Stimulated activated naive CD4-positive, alpha-beta T cell (primary cell): ENCODE measurements at regions not wholly inside any gene's neighbourhood (a gene's known extent, or its start where the extent isn't known, plus 50 kb on each side); places are given as distances from the start of the nearest gene placed in this dataset.

Experiments used
- DNase-seq, 6 experiments: peaks; one replicate each; lab custom pipeline; 2025; lab: John Stamatoyannopoulos, UW

DNA sequence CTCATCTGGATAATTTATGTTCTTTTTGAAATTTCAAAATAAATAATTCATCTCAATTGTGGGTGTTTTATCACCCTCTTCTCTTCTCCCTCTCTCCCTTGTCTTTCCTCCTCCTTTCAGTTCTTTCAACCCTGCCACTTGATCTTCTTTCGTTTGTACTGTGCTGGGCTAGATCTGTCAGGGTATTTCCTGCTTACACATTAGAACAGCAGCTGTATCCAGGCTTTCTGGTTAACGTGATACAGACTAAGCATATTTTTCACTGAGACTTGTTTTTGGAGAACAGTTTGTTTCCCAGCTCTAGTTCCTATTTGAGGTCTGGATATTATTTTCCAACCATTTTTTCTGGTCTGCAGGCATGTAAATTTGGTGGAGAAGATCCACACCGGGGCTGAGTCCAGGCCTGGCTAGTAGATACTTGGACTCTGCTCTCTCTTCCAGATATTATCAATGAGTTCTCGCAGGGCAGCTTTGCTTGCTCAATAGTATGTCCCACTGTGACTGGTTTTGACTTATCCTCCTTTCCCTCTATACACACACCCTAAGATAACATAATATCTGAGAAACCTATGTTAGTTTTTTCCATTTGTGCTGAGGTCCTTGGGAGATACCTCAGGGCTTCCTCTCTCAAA, 1310.7 kb upstream of the TENM3 start:
- no peak for DNase-seq

DNA sequence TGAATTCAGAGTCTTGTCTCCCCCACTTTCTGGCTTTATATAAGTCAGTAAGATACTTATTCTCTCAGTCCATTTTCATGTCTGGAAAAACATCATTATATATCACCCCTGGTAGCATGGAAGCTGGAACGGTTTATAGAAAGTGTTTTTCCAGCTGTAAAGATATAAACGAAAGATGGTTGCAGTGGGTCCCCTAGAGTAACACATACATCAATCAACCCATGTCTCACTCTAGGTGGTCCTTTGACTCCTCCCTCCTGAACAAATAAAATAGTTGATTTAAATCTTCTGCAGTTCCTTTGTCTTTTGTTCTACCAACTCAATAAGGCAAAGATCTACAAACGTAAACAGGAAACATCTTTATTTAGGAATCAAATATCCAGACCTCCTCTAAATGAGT, 1306.1 kb upstream of the TENM3 start:
- DNase-seq, result no peak

DNA sequence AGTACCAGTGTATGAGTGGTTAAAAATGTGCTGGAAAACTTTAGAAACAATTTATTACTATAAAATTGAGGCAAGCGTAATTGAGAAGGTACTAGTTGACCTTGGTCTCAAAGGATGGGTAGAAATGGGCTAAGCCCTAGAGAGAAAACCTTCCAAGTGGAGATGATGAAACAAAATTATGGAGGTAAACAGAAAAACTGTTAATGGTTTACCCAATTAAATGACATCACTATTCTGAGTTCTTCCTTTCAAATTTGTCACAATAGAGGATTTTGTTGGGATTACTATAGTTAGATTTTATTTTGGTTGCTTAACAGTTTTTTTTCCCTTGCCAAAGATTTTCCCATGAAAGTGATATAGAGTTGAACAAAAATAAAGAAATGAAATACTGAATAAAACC, 1302.5 kb upstream of the TENM3 start:
- DNase-seq, result no peak

DNA sequence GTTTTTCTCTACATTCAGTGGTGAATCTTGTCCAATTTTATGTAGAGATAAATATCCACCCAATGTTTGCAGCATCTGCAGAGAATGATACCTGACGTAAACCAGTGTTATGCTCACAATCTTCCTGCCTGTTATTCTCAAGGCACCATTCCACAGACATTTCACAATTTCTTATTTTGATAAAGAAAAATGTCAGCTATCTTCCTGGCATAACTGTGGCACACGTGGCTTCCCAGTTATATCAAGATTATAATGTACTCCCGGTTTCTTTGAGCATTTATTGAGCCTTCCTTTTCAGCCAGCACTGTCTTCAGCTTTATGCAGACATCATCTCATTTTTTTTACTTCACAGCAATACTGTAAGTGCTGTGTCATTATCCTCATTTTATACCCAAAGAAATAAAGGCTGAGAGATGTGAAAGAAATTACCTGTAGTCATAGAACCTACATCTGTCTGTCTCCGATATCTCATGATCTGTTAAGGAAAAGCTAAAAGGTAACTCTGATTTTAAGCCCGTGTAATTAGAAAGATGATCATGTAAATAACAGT, 1300.8 kb upstream of the TENM3 start:
- DNase-seq, result no peak

DNA sequence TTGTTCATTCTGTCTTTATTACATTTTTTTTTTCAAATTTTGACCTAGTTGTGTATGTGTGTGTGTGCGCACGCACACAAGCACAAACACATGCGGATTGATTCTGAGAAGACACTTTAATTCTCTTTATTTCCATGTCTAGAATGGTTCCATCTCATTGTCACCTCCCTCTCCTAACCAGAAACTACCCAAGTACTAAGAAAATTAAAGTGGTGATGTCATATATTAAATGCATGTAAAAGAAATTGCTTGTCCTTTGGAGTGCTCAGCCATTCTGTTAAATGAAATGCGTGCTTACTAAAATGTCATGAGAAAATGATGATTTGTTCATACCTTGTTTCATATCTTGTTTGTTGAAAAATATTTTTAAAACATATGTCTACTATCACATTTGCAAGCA, 1297.0 kb upstream of the TENM3 start:
- DNase-seq, result no peak

DNA sequence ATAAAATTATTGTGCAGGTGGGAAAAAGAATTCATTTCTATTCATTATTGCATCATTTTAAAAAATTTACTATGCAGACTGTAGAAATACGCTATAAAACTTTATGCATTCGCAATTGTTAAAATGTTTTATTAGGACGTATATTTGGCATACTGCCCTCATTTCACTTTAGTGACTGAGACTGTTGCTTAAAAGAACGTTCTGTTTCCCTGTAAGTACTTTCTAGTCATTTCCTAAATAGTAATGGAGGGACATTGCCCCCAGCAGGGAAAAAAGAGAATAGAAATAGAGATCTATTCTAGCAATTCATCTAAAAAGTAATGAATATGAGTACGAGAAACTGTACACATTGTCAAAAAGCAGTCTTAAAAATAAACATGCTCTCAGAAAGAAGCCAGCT, 1295.8 kb upstream of the TENM3 start:
- DNase-seq, result no peak

DNA sequence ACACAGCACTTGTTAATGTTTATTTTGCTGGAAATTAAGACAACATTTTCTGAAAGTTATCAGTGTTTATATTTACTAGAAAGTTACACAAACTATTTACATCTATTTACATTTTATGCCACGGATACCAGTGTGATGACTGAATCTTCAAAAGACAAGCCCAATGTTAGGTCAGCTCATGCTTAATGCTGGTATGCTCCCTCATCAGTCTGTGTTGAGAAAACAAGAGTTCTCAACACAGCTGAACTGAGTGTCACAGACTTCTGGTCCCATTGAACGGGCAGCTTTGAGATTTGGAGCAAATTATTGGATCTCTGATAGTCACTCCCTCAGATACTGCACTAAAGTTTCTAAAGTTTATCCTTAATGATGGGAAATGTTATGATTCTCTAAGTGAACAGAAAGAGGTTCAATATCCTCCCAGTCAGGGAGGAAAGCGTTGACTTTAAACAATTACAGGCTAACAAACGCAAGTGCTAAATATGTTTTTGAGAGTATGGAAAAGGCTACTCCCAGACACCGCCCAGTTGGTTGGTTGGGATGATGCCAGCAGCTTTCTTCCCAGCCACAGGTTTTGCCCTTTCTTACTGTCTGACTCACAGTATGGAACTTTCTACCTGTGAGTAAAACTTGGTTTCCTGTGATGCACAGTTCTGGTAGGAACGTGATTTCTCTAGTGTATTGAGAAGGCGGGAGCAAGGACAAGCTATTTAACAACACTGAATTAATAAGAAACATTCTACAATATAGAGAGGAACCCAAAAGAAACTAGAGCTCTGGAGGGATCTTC, 1293.6 kb upstream of the TENM3 start:
- no peak for DNase-seq

DNA sequence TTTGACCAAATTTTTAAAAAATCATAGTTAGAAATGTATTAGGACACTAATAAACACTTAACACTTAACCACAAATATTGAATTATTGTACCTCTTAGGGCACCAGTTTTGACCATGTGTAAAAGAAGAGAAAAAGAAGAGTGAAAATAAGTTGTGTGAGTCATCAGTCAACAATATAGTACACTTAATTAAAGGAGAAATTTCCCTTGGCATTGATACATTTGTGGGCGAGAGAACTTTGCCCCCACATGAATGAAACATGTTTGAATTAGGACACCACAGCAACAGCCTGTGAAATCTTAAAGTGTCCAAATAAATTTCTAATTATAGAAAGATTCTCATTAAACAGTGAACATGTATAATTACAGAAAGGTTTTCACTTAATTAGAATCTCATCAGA, 1292.8 kb upstream of the TENM3 start:
- DNase-seq, result no peak

DNA sequence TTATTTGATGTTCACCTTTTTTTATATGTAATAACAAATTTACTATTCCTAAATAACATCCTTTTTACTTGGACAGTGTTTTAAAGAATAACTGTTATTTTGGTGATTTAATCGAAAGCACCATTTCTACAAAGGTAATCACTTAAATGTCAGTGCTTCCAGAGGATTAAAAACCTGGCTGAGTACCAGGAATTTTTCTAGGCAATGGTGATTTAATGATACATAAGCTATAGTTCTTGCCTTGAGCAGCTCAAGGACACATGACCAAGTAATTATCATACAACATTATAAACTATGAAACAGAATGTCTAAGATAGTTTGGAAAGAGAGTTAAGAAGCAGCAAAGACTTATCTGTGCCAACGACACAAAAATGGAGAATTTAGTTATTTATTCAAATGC, 1291.9 kb upstream of the TENM3 start:
- no peak for DNase-seq

DNA sequence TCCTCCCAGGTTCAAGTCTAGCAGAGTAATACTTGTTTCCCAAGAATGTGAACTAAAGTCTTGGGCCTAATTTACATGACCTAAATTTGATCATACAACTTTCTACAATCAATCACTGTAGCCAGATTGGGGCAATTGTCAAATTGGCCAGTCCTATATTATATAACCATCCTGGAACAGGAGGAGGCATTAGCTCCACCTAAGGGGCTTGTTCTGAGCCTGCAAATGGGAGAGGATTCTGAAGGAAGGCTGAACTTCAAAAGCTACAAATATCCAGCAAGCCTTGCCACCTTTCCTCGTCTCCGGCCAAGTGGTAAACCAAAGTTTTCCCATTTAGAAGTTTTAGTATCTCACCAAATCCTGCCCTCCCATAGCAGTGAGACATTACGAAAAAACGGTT, 1289.6 kb upstream of the TENM3 start:
- DNase-seq, result no peak

DNA sequence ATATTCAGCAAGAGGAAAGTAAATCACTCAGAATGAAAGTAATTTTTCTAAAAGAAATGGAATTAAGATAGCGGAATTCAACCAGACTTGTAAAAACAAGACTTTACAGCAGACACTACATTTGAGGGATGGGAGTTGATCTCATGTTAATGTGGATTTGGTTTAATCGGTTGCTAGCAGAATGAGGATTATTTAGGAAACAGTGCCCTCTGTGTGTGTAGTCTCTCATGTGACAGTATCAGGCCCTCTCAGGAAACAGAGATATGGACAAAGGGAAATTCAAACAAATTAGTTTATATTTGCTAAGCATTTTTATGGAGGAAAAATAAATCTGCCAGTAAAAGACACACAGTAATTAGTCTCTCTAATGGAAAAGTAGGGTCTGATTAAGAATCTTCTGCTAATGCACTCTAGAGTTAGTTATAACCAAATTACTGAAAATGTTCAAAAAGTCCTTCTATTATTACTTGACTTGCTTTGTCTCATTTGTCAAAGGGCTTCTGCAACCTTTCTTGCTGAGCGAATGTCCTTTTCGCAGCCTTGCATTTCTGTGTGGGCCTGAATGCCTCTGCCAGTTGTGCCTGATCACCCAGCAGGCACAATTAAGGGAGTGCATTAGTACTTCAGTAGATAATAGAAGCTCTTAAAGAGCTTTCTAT, 1282.3 kb upstream of the TENM3 start:
- DNase-seq, result no peak

DNA sequence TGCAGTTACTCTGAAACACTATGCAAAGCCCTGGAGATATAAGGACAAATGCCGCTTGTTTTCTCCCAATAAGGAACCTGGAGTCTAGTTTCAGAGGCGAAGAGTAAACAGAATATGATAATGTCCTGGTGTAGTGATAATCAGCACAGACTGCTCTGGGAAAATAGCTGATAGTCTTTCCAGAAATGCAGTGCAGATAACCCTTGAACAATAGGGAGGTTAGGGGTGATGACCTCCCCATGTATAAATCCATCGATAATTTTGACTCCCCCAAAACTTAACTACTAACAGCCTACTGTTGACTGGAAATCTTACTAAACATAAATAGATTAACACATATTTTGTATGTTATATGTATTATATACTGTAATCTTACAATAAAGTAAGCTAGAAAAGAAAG, 1280.9 kb upstream of the TENM3 start:
- no peak for DNase-seq

DNA sequence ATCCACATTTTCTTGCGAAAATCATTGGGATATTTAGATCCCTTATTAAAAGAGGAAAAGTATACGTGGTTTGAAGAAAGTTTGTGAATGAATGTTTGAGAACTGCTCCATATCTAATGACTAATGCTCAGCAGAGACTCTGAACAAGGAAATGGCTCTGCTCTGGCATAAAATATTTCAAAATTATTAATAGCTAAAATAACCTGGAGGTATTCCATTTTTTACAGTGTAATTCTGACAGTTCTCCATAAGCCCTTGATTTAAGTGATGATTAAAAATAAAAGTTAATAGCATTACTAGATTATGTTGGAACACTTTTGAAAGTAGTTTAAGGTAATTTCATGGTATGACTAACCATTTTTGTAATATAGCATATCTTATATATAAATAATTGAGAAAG, 1276.9 kb upstream of the TENM3 start:
- DNase-seq, result no peak

DNA sequence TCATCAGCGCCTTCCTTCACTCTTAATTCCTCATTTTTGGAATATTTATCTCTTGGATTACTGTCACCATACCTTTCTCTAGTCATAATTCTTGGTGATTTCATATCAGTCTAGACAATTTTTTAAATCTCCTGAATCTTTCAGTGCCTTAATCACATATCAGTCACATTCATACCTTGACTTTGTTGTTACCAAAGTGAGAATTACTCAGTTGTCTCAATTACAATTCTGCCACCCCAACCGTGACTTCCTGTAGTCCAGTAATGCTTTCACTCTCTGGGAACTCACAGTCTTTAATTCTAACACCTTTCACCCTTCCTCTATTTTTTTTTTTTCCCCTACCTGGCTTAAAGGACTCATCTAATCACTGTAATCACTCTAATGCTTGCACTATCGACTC, 1275.3 kb upstream of the TENM3 start:
- no peak for DNase-seq

DNA sequence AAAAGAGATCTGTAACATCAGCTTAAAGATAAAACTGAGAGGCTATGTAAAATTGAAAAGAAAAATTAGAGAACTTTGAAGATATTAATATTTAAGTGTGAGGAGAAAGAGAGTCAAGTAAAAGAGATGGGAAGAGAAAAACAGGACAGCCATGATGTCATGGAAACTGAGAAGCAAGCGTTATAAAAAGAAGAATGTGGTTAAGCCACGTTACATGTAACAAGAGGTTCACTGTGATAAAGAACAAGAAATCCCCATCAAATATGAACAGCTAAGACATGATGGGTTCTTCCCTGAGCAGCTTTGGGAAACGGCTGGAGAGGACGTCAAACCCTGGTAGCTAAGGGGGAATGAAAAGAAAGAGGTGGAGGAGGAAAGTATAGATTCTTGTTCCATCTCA, 1269.3 kb upstream of the TENM3 start:
- DNase-seq, result no peak

DNA sequence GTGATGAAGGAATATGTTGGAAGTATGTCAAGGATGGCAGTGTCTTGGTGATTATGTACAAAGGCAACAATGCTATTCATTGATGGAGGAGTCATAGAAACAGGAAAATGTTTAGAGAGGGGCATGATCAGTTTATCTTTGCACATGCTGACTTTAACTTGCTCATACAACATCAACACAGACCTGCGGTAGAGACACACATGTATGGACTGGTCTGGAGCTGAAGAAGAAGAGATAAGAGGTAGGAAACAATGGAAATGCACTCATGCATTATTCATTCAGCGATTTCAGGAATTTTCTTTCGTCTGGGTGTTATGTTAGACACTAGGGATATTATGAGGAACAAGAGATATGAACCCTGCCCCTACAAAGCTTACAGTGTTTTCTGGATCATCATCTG, 1252.3 kb upstream of the TENM3 start:
- DNase-seq, result no peak

DNA sequence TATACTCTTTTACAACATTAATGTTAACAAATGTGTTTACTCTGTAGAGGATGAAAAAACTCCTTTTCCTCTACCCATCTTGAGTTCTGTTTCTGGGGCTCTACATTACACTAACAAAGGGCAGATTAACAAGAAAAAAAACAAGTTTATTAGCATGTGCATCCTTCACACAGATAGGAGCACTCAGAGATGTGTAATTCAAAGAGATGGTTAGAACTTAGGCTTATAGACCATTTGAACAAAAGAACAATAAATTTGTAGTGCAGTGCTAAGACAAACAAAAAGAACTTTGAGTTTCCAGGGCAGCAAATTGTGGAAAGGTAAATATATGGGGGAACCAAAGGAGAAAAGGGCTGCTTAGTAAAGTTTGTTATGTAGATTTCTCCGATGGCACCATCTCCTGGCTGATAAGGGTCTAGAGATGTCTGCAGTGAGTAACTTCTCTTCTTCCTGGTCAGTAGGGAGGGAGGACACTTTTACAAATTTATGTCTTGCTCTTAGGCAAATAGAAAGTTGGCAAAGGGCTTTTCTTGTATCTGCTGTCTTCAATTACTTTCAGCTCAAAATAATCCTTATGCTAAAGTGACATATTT, 1249.9 kb upstream of the TENM3 start:
- no peak for DNase-seq

DNA sequence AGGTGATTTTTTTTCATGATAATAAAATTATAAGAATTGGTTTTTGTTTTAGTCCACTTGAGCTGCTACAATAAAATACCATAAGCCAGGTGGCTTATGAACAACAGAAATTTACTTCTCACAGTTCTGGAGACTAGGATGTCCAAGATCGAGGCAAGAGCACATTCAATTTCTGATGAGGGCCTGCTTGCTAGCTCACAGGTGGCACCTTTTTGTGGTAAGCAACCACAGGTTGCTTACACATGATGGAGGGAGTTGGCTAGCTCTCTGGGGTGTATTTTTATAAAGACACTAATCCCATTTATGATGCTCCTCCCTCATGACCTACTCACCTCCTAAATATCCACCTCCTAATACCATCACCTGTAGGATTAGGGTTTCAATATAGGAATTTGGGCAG, 1248.5 kb upstream of the TENM3 start:
- no peak for DNase-seq

DNA sequence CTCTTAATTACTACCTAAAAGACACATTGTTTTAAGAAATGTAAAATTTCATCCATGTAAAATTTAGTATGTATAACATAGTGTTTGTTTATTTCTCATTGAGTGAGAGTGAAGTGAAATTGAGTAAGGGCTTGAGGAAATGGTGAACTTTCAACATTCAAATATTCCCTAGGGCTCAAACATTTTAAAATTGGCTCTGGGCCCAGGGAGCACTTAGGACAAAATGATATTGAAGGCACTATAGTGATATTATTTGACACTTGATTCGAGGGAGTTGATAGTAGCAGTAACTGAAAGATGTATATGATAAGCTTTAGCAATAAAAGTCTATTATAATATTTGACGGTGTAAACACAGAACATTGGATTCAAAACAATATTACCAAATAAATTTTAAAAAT, 1244.0 kb upstream of the TENM3 start:
- no peak for DNase-seq

DNA sequence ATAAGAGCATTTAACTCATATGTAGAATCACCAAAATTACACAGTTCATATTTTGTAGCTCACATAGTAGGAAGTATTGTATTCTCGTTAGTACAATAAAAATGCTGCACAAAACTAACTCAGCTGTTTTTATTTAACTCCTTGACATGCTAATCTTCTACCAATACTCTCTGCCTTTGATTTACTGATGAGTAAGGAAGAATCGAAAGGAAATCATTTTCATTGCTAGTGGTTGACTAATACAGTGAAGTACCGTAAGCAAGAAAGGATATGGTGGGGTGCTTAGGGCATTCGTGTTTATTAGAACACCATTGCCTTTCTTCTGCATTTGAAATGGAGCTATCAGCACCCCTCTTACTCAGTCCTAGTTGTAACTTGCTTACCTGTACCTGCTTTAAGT, 1239.1 kb upstream of the TENM3 start:
- no peak for DNase-seq

DNA sequence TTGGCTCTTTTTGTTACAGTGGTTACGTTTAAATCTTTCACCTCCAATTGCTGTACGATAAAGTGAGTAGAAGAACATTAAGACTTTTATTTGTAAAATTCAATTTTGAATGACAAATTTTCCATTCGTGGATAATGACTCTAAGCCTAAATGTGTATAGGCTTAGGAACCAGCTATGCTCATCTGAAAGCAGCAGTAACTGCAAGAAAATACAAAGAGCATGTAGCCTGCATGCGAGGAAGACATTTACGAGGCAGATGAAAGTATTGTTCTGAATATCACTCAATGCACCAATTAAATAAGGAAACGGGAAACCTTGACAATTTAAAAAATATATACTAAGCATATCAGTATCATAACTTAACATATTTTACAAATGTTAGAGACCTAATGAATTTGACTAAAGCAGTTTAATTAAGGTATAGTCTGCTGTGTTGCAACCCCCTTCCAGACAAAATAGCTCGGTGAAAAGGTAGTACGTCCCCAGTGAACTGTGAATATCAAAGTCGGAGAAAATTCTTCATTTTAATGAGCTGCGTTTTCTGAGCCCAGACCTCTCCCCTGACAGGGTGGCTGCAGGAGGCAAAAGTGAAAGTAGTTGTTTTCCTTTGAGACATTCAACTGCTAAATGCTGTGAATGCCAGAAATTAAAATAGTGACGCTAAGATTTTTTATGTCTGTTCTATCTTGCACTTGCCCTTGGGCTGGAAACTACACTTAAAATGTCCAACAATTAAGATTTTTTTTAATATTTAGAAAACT, 1236.5 kb upstream of the TENM3 start:
- DNase-seq, result no peak

DNA sequence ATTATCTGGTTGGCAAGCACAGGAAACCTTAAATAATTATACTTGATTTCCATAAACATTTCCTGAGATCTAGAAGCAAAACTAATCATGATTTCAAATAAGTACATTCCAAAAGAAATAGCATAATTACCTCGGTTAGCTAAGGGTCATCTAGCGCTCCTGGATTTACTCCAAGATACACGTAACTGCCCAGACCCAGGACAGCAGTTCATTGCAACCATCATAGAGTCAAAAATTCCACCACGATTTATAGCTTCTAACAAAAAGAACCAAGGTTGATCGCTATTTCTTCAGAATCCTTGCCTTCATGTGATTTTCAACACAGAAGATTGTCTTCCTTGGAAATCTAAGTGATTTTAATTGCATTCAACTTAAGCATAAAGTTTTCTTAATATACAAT, 1235.5 kb upstream of the TENM3 start:
- DNase-seq, result no peak
